Activated CD4-positive, CD25-positive, alpha-beta regulatory T cell treated with anti-CD3 and anti-CD28 coated beads, Interleukin-2, amount 50 U/mL, for 24 hours (primary cell): ENCODE measurements at regions not wholly inside any gene's neighbourhood (a gene's known extent, or its start where the extent isn't known, plus 50 kb on each side); places are given as distances from the start of the nearest gene placed in this dataset.

Source experiments
- ATAC-seq, 2 donors: fragments of 150-1000 bp; cut with Tn5 transposase; one replicate each; pipeline ENCODE4 v1.10.0; 2021; ENCODE audit warnings: mild to moderate bottlenecking in 1 of 2, moderate library complexity in 1 of 2

DNA sequence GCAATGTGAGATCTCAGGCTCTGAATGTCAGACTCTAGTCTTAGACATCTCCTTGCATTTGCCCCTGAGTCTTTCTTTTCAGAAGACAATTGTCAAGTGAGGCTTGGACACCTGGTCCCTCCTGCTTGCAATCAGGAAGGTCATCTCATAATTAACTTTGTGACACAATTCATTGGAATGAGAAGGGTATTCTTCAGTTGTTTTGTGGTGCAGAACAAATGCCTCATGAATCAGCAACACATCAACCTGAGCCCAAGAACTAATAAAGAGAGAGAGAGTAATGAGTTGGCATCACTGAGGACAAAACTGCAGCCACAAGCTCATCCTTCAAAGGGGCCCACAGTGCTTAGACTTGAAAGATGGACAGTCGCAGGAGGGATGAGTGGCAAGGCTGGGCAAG is 375.8 kb downstream of the INSC start:
- no peak for ATAC-seq

DNA sequence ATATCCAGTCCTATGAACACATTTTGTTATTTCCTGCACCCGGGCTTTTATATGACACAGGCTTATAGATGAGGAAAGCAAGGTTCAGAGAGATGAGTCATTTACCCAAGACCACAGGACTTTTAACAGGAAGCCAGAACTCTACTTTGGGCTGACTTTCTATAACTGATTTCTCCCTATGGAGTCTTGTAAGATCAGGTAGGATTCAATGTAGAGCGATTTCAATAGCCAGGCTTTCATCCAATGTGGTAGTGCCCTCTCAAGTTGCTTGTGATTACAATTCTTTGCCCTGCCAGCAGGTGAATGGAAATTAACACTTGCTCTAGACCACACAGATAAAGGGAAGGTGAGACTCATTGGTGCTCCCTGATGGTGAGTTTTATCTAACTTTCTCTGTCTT is 378.3 kb downstream of the INSC start:
- ATAC-seq, result no peak

DNA sequence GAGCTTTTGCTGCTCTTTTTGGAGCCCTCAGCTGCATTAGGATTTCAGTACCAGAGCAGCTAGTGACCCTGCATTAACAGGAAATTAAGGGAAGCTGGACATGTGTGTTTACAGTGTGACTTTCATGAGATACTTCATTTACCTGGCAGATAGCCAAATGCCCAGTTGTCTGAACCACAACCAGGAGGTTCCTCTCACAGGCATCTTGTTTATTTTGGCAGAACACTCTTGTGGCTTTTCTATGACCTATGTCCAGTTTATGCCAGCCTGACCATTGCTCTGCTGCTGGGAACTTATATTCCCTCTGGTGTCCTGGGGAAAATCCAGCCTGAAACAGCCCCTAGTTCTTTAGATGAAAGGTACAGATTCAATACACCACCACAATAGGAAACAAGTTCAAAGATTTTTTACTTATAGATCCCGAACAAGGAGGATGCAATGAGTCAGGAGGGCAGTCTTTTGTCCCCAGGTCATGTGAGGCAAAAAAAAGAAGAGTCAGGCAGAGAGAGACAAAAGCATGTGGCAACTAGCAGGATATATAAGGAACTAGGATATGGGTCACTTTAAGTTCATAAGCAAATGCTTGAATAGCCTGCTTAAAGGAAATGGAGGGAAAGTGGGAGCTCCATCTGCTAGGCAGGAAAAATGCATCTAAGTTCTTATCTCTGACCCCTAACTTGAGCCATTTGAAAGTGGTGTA is 379.3 kb downstream of the INSC start:
- no peak for ATAC-seq

DNA sequence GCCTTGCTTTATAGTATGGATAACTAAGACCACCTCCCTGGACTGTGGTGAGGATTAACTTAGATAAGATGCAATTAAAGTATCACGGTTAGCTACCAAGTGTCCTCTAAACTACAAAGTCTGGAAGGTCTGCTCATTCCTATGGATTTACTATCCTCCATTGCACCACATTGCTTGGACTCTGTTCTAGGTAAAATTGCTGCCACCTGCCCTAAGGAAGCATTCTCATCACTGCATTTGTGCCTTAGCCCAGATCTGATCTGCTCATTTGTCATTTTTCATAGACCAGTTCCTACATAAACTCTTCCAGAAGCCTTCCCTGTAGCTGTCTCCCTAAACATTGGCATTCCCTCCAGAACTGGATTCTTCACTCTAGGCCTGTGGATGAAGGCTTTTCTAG is 380.0 kb downstream of the INSC start:
- ATAC-seq, result no peak

DNA sequence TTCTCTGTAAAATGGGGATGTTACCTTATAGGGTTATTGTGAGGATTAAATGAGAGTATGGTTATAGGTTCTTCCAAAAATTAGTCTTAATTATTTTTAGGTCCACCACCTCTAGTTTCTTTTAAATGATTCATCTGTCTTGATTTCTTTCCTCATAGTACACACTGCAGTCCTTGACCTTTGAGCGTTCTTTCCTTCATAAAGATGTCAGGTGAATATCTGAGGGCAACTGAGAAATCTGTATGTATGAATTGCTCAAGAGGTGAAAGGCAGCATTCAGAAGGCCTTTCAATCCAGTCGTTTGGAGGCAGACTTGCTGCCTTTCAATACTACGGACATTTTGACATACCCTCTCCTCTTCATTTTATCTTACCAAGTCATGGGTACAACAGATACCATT is 380.7 kb downstream of the INSC start:
- ATAC-seq, result no peak

DNA sequence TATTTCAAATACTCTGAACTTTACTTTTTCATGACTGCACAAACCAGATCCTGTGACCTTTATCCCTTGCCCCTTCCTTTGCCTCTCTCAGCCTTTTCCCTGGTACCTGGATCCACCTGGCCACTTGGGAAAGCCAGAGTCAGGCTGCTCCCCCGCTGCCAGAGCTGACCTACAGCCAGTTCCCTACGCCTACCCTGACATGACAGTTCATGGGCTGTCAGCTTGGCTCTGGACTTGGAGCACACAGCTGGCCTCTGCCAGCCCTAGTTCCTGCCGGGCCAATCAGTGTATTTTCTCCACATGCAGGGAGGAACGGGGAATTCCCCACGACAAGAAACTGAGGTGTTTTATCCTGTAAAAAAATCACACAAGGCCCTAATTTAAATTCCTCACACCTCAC is 382.6 kb downstream of the INSC start:
- ATAC-seq, result no peak

DNA sequence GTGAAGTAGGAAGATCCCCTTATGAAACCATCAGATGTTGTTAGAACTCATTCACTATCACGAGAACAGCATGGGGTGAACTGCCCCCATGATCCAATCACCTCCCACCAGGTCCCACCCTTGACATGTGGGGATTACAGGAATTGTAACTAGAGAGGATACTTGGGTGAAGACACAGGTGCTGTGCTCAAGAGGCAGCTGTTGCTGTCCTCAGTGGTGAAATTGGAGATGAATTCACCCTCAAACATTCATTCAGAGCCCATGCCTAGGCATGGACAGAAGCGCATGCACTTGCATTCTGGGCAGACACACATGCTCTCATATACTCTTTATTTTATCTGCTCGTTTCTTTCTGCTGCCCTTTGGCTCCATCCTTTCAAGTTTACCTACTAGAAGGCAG is 385.0 kb downstream of the INSC start:
- ATAC-seq, result no peak

DNA sequence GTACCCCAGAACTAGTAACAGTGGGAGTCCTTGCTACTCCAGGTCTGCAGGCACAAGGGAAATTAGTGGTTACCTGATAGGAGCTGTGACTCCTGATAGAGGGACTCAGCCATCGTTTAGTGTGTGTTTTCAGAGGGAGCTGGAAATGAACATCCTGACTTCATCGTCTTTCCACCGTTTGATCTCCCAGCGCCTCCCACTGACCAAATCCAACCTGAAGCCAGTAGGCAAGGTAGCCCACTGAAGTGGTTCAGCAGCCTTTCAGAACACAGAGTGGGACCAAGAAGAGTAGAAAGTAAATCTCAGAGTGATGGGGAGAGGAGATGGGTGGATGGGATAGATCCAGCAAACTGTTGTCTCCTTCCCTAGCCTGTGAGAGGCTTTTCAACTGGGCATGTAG is 385.9 kb downstream of the INSC start:
- no peak for ATAC-seq

DNA sequence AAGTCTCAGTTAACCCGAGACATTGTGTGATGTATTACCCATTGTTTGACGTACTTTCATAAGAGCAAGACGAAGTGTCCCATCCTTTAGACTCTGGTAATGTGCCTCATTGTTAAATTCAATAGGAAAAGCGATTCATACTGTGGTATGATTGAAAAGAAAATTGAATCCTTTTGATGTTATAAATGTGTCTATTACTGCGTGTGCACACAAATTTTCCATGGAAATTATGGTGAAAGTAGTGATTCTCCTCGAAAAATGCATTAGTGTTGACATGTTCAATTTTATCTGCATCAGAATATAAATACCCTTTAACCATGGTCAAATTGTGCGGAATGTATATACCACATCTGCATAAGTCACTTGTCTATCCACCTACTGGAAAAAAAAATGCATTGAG is 386.8 kb downstream of the INSC start:
- ATAC-seq, result no peak

DNA sequence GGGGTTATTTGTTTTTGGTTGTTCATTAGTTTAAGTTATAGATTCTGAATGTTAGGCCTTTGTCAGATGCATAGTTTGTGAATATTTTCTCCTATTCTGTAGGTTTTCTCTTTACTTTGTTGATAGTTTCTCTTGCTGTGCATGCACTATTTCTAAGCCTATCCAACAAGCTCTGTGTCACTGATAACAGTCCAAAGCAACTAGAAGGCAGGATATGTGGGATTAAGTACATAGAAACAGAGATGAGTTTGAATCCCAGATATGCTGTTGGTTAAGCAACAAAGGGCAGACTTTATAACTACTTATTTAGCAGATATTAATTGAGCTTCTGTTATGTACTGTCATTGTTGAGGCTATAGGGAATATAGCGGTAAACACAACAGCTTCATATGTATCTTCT is 390.4 kb downstream of the INSC start:
- no peak for ATAC-seq

DNA sequence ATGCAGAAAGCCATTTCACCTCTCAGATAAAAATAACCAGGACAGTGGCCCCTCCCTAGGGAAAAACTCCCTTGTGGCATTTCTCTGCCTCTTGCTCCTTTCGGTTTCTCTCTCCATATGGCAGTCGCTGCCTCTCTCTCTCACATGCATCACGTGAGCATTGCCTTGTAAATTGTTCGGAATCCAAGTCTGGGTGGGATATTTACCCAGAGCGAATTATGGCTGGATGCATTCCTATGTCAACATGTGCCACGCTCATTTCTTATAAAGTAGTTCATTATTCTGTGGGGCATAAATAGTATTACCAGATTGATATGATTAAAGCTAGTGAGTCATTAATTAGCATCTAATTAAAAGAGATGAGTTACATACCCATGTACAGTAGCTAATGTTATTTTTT is 392.9 kb downstream of the INSC start:
- ATAC-seq, result no peak

DNA sequence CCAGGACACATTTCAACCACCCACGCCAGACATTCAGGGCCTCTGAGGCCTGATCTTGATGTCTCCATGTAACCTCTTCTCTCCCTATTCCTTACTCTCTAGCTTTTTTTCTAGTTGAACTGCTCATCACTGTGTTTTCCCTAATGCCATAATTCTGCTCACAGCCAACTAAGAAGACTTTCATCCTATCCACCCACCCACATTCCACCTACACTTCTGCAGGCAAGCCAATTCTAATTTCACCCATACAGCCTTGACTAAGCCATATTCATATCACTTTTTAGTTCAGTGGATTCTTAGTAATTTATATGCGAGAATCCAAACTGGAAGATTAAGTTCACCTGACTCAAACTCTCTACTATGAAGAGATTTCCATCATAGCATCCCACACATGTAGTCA is 394.4 kb downstream of the INSC start:
- no peak for ATAC-seq

DNA sequence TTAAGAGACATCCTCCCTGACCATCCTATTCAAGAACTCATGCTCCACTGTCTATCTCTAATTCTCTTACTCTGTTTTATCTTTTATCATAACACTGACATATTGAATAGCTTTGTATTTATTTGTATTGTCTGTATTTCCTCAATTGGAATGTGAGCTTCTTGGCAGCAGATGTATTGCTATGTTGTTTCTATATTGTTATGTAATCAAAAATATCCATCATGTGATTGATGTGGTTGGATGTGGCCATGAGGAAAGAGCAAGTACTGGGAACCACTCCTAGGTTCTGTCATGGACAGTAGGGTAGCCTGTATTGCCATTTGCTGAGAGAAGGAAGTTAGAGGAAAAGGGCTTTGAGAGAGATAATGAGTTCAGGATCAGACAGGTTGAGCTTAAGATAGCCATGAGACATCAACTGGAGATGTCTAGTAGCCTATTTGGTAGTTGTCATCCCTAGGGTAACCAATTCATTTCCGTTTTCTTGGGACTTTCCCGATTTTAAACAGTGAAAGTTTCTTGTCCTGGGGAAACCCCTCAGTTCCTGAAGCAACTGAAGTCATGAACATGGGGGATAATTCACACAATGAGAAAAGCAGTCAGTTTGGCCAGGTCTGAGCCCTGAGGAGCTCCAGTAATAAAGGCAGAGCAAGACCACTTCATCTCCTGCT is 404.5 kb downstream of the INSC start:
- no peak for ATAC-seq

DNA sequence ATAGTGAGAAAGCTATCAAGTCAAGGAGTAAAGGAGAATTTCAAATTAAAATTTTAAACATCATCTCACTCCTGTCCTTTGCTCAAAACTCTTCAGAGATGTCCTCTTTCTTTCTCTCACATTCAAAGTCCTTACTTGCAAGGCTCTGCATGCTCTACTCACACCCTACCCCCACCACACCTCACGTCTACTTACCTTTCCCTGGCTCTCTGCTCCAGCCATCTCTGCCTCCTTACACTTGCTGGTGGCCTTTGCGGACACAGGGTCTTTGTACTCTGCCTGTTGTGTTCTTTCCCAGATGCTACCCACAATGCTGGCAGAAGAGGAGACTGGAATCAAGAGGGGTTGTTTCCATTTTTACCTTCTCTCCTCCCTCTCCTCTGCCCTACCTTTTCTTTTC is 405.2 kb downstream of the INSC start:
- no peak for ATAC-seq

DNA sequence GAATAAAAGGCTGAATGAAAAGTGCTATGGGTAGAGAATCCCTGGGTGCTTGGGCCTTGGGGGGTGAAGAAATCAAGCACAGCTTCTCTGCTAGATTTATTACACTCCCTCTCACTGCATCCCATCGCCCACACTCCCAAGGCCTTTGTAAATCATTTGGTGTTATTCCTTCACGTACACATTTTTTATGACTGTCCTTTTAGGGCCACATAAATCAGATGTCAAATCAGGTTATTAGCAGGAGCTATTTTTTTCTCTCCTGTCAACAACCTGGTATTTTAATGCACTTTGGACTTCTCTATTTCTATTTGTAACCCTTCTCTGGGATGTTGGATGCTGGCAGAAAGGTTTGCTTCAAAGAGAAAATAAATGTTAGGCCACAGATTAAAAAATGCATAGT is 408.8 kb downstream of the INSC start:
- no peak for ATAC-seq

DNA sequence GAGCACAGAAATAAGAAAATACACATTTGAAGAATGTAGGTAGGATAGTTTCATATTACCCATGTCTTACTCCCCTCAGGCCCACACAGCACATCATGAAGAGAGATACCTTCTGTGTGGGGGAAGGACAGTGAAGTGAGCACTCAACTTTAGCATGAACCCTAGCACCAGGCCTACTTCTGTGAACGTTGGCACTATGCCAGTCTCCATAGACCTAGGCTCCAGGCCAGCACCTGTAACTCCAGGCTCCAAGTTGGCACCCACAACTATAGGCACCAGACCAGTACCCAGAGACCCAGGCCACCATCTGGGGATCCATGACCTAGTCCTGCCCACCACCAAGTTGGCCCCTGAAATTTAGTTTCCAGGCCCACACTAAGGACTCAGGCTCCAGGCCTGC is 410.9 kb downstream of the INSC start:
- no peak for ATAC-seq

DNA sequence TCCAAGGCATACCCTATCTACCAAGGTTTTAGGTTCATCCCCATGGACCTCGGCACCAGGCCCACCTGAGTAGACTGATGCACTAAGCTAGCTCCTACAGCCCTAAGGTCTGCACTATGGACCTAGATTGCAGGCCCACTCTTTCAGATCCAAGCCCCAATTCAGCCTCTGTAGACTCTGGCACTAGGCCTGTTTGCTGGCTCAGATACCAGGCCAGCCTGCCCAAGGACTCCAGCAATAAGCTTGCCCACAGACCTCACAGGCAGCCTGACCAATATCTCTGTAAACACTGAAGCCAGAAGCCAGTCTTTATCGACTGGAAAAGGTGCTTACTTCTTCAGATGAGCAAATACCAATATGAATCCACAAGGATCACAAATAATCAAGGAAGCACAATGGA is 411.3 kb downstream of the INSC start:
- ATAC-seq, result no peak

DNA sequence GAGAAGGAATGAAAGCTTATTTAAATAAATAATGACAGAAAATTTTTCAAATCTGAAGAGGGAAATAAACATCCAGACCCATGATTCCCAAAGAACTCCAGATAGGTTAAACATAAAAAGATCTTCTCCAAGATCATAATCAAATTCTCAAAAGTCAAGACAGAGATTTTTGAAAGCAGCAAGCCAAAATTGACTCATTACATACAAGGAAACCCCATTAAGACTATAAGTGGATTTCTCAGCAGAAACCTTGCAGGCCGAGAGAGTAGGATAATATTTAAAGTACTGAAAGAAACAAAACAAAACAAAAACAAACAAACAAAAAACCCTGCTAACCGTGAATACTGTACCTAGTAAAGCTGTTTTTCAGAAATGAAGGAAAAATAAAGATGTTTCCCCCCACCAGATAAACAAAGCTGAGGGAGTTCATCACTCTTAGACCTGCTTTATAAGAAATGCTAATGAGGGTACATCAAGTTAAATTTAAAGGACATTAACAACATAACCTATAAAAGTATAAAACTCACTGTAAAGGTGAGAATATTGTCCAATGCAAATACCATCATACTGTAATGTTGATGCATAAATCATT is 412.2 kb downstream of the INSC start:
- no peak for ATAC-seq

DNA sequence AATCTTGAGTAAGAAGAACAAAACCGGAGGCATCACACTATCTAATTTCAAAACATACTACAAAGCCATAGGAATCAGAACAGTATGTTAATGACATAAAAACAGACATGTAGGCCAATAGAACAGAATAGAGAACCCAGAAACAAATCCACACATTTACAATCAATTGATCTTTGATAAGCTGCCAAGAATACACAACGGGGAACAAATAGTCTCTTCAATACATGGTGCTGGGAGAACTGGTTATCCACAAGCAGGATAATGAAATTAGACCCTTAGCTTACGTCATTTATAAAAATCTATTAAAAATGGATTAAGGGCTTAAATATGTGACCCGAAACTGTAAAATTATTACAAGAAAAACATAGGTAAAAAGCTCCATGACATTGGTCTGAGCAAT is 417.7 kb downstream of the INSC start:
- ATAC-seq, result no peak

DNA sequence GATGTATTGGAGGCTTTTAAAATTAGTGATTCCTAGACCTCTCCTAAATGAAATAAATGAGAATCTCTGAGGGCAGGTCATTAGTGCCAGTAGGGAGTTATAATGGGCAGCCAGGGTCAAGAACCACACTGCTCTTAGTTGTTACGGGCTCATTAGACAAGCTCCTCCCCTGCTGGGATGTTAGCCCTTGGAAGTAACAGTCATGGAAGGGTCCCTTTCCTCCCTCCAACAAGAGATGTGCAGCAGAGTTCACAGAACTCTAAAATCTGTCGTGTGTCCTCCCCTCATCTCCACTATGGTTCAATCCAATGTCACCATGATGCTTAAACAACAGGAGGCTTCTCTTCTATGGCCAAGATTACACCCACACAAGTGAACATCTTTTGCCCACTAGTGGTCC is 419.5 kb downstream of the INSC start:
- ATAC-seq, result no peak

DNA sequence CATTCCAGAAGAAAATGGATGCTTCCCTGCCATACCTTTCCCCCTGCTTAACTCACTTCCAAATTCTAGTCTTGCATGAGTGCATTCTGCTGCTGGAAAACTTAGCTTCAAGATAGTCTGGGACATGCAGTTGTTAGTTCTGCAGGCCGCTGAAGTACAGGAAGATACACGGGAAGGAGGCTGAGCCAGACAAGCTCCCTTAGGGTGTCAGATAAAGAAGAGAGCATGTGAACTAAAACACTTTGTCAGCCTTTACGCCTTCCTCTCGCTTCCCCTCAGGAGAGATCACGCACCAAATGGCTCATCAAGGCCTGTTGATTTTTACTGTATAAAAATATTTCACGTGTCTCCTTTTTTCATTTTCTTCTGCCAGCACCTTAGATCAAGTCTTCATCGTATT is 420.7 kb downstream of the INSC start:
- ATAC-seq, result no peak

DNA sequence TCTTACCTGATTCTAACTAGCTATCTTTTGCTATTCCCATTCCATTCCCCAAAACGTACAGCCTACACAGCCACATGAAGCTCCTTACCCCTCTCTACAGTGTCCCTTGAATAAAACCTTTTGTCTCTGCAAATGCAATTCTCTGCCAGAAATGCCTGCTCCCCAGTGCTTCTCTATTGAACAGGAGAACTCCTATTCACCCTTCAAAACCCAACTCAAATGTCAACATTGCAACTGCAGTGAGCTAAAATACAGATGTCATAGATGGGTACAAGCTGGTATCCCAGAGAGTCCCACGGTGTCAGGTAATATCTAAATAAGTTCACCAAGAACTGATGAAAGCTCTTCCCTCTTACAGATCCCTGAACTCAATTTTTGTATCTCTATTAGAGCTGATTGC is 421.7 kb downstream of the INSC start:
- ATAC-seq, result no peak

DNA sequence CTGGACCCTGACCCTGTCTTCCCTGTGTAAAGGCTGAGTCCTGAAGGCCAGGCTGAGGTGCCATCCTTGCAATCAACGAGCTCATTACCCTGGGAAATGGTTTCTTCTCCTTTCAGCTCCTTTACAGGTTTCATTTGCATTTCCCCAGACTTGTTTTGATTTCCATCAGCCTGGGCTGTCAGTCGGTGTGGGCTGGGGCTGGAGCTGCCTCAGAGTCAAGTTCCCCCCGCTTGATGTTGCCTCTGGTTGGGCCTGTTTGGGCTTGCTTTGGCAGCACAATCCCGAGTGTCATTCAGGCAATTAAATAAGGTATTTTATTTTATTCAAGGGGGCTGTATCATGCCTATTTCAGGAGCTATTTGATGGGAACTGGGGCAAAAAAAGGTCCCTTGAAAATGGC is 424.9 kb downstream of the INSC start:
- ATAC-seq, result no peak

DNA sequence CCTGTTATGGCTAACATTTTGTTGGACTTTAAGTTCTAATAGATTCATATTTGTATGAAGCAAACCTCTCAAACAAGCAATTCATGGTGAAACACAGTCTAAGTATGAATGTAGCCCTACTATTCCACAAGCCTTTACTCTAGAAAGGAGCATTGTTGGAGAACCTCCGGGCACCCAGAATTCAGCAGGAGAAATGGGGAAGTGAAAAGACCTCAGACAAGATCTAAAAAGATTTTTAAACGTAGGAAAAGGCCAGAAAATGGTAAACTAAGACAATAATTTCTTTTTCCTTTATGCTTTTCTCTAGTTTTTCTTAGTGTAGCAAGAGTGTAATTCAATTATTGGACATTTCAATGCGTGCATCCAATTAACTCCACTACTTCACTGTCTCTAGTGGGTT is 426.4 kb downstream of the INSC start:
- no peak for ATAC-seq

DNA sequence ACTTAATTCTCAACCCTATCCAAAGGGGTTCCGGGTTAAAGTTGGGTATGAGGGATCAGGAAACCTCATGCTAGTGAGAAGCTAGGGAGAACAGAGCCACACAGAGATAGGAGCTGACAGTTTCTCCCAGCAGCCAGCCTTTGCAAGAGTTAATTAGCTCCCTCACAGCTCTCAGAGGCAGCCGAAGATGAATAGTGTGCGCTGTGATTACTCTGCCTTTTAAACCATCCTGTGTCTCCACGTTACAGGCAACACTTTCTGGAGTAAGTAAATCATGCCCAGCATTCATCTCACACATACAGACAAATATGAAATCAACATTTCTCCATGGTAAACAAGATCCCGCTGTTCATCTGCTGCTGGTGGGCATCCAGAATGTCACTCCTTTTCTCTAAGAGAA is 429.6 kb downstream of the INSC start:
- no peak for ATAC-seq
